ENCODE measurements at regions not wholly inside any gene's neighbourhood (a gene's known extent, or its start where the extent isn't known, plus 50 kb on each side); places are given as distances from the start of the nearest gene placed in this dataset.
A peak's percentile ranks its signal among the peaks of the same experiment; 100 is the strongest.

GRCh38 chr11:134837887-134838232 lies 425.8 kb upstream of the B3GAT1 start:
- WGBS, result 82% methylated on average over 6 of the region's 6 CpGs
- DNase-seq (ENCODE audit: extremely low spot score), result peak; percentile 70
- Histone ChIP-seq H3K4me1 (no peaks in the 10 kb centered on the region), H3K27me3 (peaks cover 0 to 28% (median 4%) of the 10 kb centered on the region in 4 donors), H3K36me3 (no peaks in the 10 kb centered on the region), H3K9me3 (no peaks in the 10 kb centered on the region), H3K4me3 (no peak overlapping the region), H3K27ac (replicated peaks in 1 of 4) (no peak overlapping the region)
- intact Hi-C loops (cut with DNase I), result no loop called here
- TF ChIP-seq POLR2A (IDR thresholded peaks at IDR 0.05; ENCODE audit: low read depth) (no peak), POLR2AphosphoS5 (IDR thresholded peaks at IDR 0.05) (no peak)
- TF ChIP-seq, protein P1, sequence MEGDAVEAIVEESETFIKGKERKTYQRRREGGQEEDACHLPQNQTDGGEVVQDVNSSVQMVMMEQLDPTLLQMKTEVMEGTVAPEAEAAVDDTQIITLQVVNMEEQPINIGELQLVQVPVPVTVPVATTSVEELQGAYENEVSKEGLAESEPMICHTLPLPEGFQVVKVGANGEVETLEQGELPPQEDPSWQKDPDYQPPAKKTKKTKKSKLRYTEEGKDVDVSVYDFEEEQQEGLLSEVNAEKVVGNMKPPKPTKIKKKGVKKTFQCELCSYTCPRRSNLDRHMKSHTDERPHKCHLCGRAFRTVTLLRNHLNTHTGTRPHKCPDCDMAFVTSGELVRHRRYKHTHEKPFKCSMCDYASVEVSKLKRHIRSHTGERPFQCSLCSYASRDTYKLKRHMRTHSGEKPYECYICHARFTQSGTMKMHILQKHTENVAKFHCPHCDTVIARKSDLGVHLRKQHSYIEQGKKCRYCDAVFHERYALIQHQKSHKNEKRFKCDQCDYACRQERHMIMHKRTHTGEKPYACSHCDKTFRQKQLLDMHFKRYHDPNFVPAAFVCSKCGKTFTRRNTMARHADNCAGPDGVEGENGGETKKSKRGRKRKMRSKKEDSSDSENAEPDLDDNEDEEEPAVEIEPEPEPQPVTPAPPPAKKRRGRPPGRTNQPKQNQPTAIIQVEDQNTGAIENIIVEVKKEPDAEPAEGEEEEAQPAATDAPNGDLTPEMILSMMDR (IDR thresholded peaks at IDR 0.05), result no peak

GRCh38 chr11:134837166-134837886 lies 425.3 kb upstream of the B3GAT1 start:
- 77% methylated on average over 7 of the region's 7 CpGs for WGBS
- peak; percentile 87 for DNase-seq (ENCODE audit: extremely low spot score)
- intact Hi-C loops (cut with DNase I), result no loop called here
- Histone ChIP-seq H3K27me3 (peaks cover 0 to 23% (median 4%) of the 10 kb centered on the region in 4 donors), H3K4me3 (no peak overlapping the region), H3K4me1 (no peaks in the 10 kb centered on the region), H3K27ac (replicated peaks in 1 of 4) (no peak overlapping the region), H3K36me3 (no peaks in the 10 kb centered on the region), H3K9me3 (no peaks in the 10 kb centered on the region)
- TF ChIP-seq EP300 (IDR thresholded peaks at IDR 0.05) (no peak), POLR2AphosphoS5 (IDR thresholded peaks at IDR 0.05) (no peak), POLR2A (IDR thresholded peaks at IDR 0.05; ENCODE audit: low read depth) (no peak)
- TF ChIP-seq, protein P1 (IDR thresholded peaks at IDR 0.05), result no peak

GRCh38 chr11:134836561-134836960 lies 424.5 kb upstream of the B3GAT1 start:
- TF ChIP-seq, protein P1 (IDR thresholded peaks at IDR 0.05), result no peak
- TF ChIP-seq POLR2AphosphoS5 (IDR thresholded peaks at IDR 0.05), result no peak
- no peak for TF ChIP-seq POLR2A (IDR thresholded peaks at IDR 0.05; ENCODE audit: low read depth)
- no peak for TF ChIP-seq EP300 (IDR thresholded peaks at IDR 0.05)
- Histone ChIP-seq H3K36me3 (no peaks in the 10 kb centered on the region), H3K4me1 (no peaks in the 10 kb centered on the region), H3K4me3 (no peak overlapping the region), H3K9me3 (no peaks in the 10 kb centered on the region), H3K27me3 (peaks cover 0 to 15% (median 4%) of the 10 kb centered on the region in 4 donors), H3K27ac (replicated peaks in 1 of 4) (no peak overlapping the region)
- DNase-seq (ENCODE audit: extremely low spot score), result peak; percentile 68
- intact Hi-C loops (cut with DNase I), result no loop called here
- 60% methylated on average over 4 of the region's 4 CpGs for WGBS

DNA sequence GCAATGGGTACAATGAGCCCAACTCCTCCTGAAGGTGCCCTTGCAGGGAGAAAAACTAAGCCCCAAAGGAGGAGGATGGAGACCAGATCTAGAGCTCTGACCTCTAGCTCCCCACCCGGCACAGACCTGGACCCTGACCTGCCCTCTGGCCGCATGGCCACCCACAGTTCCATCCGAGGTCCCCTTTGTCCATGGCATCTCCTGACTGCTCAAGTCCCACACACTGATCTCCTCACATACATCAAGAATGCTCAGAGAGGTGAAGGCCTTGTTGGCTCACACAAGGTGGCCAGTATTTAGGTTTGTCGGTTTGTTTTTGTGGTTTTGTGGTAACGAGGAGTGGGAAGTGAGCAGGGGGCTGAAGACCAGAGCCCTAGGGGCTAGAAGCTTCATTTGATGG lies 423.5 kb upstream of the B3GAT1 start:
- peaks cover 0 to 5% (median 0%) of the 10 kb centered on the region in 4 donors for H3K27me3 ChIP-seq
- peak; percentile 86 for DNase-seq (ENCODE audit: extremely low spot score)
- no peaks in the 10 kb centered on the region for H3K4me1 ChIP-seq
- H3K4me3 ChIP-seq, result no peak overlapping the region
- no peaks in the 10 kb centered on the region for H3K36me3 ChIP-seq
- intact Hi-C loops (cut with DNase I), result no loop called here
- no peak overlapping the region for H3K27ac ChIP-seq (replicated peaks in 1 of 4)
- TF ChIP-seq POLR2A (IDR thresholded peaks at IDR 0.05; ENCODE audit: low read depth) (no peak), POLR2AphosphoS5 (IDR thresholded peaks at IDR 0.05) (no peak), EP300 (IDR thresholded peaks at IDR 0.05) (no peak)
- TF ChIP-seq, protein P1 (IDR thresholded peaks at IDR 0.05), result no peak
- WGBS, result 74% methylated on average over 5 of the region's 5 CpGs
- H3K9me3 ChIP-seq, result peaks cover 0 to 6% (median 0%) of the 10 kb centered on the region in 4 donors

- intact Hi-C loops (cut with DNase I), result no loop called here
- Histone ChIP-seq H3K27me3 (no peaks in the 10 kb centered on the region), H3K4me3 (no peak overlapping the region), H3K36me3 (no peaks in the 10 kb centered on the region), H3K27ac (replicated peaks in 1 of 4) (no peak overlapping the region), H3K9me3 (peaks cover 0 to 12% (median 0%) of the 10 kb centered on the region in 4 donors), H3K4me1 (no peaks in the 10 kb centered on the region)
- no peak for DNase-seq (ENCODE audit: extremely low spot score)
- TF ChIP-seq POLR2AphosphoS5 (IDR thresholded peaks at IDR 0.05) (no peak), POLR2A (IDR thresholded peaks at IDR 0.05; ENCODE audit: low read depth) (no peak), EP300 (IDR thresholded peaks at IDR 0.05) (no peak)
- TF ChIP-seq, protein P1 (IDR thresholded peaks at IDR 0.05), result no peak
These were observed 418.3 kb upstream of the B3GAT1 start for GRCh38 chr11:134830312-134830711.

Measured in esophagus muscularis mucosa (tissue), 4 donors.